ENCODE measurements at regions not wholly inside any gene's neighbourhood (a gene's known extent, or its start where the extent isn't known, plus 50 kb on each side); places are given as distances from the start of the nearest gene placed in this dataset.

GRCh38 chr1:212537610-212538009 is 71.0 kb upstream of the ATF3 start:
- H3K9me3 ChIP-seq: peaks cover 0 to 21% (median 13%) of the 10 kb centered on the region in 8 donors
- peaks cover 0 to 10% (median 1%) of the 10 kb centered on the region in 6 donors for H3K4me1 ChIP-seq
- H3K27ac ChIP-seq: no peak overlapping the region
- intact Hi-C loops (cut with DNase I; ENCODE audit: low total_unique reads): no loop called here
- H3K36me3 ChIP-seq: no peaks in the 10 kb centered on the region
- no peak for TF ChIP-seq CTCF (IDR thresholded peaks at IDR 0.05 in 8 of 11, conservative IDR thresholded peaks at IDR 0.05 in 3 of 11)
- TF ChIP-seq POLR2A (IDR thresholded peaks at IDR 0.05): no peak
- no peak for TF ChIP-seq POLR2AphosphoS5 (IDR thresholded peaks at IDR 0.05)
- no peak for DNase-seq
- WGBS, 5 donors: 0 to 90% (median 0%) methylated on average over 1 of the region's 1 CpG
- no peak overlapping the region for H3K4me3 ChIP-seq
- peaks cover 0 to 4% (median 0%) of the 10 kb centered on the region in 7 donors for H3K27me3 ChIP-seq (replicated peaks in 1 of 7)

- Histone ChIP-seq H3K27me3 (replicated peaks in 1 of 7) (no peaks in the 10 kb centered on the region), H3K36me3 (no peaks in the 10 kb centered on the region), H3K4me3 (no peak overlapping the region), H3K9me3 (peaks cover 0 to 21% (median 13%) of the 10 kb centered on the region in 8 donors), H3K4me1 (peaks cover 0 to 13% (median 2%) of the 10 kb centered on the region in 6 donors), H3K27ac (no peak overlapping the region)
- no peak for DNase-seq
- WGBS, 5 donors: 81 to 92% (median 87%) methylated on average over 6 of the region's 6 CpGs
- intact Hi-C loops (cut with DNase I; ENCODE audit: low total_unique reads): no loop called here
- TF ChIP-seq POLR2A (IDR thresholded peaks at IDR 0.05) (no peak), POLR2AphosphoS5 (IDR thresholded peaks at IDR 0.05) (no peak), CTCF (IDR thresholded peaks at IDR 0.05 in 8 of 11, conservative IDR thresholded peaks at IDR 0.05 in 3 of 11) (no peak)
These were observed 68.7 kb upstream of the ATF3 start for GRCh38 chr1:212539737-212540430.

GRCh38 chr1:212542761-212543187 is 65.8 kb upstream of the ATF3 start:
- Histone ChIP-seq H3K27ac (peak overlapping the region in 4 of 8 donors; percentile 36 to 71 (median 64)), H3K4me3 (no peak overlapping the region), H3K9me3 (peaks cover 0 to 6% (median 2%) of the 10 kb centered on the region in 8 donors), H3K36me3 (no peaks in the 10 kb centered on the region), H3K27me3 (replicated peaks in 1 of 7) (no peaks in the 10 kb centered on the region), H3K4me1 (peaks cover 0 to 13% (median 2%) of the 10 kb centered on the region in 6 donors)
- TF ChIP-seq POLR2AphosphoS5 (IDR thresholded peaks at IDR 0.05) (no peak), POLR2A (IDR thresholded peaks at IDR 0.05) (no peak), CTCF (IDR thresholded peaks at IDR 0.05 in 8 of 11, conservative IDR thresholded peaks at IDR 0.05 in 3 of 11) (no peak)
- no peak for DNase-seq
- intact Hi-C loops (cut with DNase I; ENCODE audit: low total_unique reads): no loop called here
- WGBS, 5 donors: 49 to 65% (median 56%) methylated on average over 5 of the region's 5 CpGs

GRCh38 chr1:212544110-212544509 is 64.5 kb upstream of the ATF3 start:
- Histone ChIP-seq H3K36me3 (no peaks in the 10 kb centered on the region), H3K27me3 (replicated peaks in 1 of 7) (no peaks in the 10 kb centered on the region), H3K4me1 (peaks cover 0 to 13% (median 2%) of the 10 kb centered on the region in 6 donors), H3K4me3 (no peak overlapping the region), H3K9me3 (no peaks in the 10 kb centered on the region), H3K27ac (no peak overlapping the region)
- intact Hi-C loops (cut with DNase I; ENCODE audit: low total_unique reads): no loop called here
- WGBS, 5 donors: 76 to 97% (median 79%) methylated on average over 1 of the region's 1 CpG
- DNase-seq: no peak
- no peak for TF ChIP-seq CTCF (IDR thresholded peaks at IDR 0.05 in 8 of 11, conservative IDR thresholded peaks at IDR 0.05 in 3 of 11)
- TF ChIP-seq POLR2AphosphoS5 (IDR thresholded peaks at IDR 0.05): no peak
- TF ChIP-seq POLR2A (IDR thresholded peaks at IDR 0.05): no peak
